ENCODE measurements at regions not wholly inside any gene's neighbourhood (a gene's known extent, or its start where the extent isn't known, plus 50 kb on each side); places are given as distances from the start of the nearest gene placed in this dataset.

- DNase-seq (ENCODE audit: low read depth, low spot score) (no peak), ATAC-seq (no peak)
- in situ Hi-C loops (cut with HindIII; ENCODE audit: low pct_unique_long_range_greater_than_20kb, low sequenced_read_pairs) (no loop called here), intact Hi-C loops (cut with micrococcal nuclease; ENCODE audit: unreplicated experiment) (no loop called here)
- no TSS peak for BruUV-seq (replicated peaks)
- Histone ChIP-seq H3K36me3 (ENCODE audit: control insufficient read depth, insufficient read depth, low read length) (no peaks in the 10 kb centered on the region), H3K4me1 (ENCODE audit: control insufficient read depth, insufficient read depth, low read length) (no peaks in the 10 kb centered on the region), H3K9me3 (ENCODE audit: control insufficient read depth, insufficient read depth, low read depth, low read length) (no peaks in the 10 kb centered on the region), H3K4me3 (ENCODE audit: low read depth in 2 of 2, low read length in 2 of 2) (no peak overlapping the region), H3K27ac (ENCODE audit: low read length) (no peak overlapping the region), H3K27me3 (ENCODE audit: control insufficient read depth, insufficient read depth, low read length) (no peaks in the 10 kb centered on the region)
- TF ChIP-seq TCF7L2 (IDR thresholded peaks at IDR 0.05; ENCODE audit: low read depth, low read length) = no peak
- TF ChIP-seq CTCF (IDR thresholded peaks at IDR 0.05) = no peak
- TF ChIP-seq REST (IDR thresholded peaks at IDR 0.05; ENCODE audit: insufficient read depth in 1 of 2, low read depth in 2 of 2, low read length in 1 of 2) = no peak
- no peak for TF ChIP-seq POLR2AphosphoS5 (IDR thresholded peaks at IDR 0.05; ENCODE audit: low read depth, low read length)
- TF ChIP-seq SIN3A (IDR thresholded peaks at IDR 0.05; ENCODE audit: borderline replicate concordance, insufficient read depth, low read depth, low read length) = no peak
- ChIA-PET CTCF (no interaction called here), POLR2A (no interaction called here)
These were observed 358.6 kb downstream of the SIPA1L2 start for GRCh38 chr1:232271299-232271698.

GRCh38 chr1:232269988-232270387, 359.9 kb downstream of the SIPA1L2 start:
- intact Hi-C loops (cut with micrococcal nuclease; ENCODE audit: unreplicated experiment) = no loop called here
- Histone ChIP-seq H3K4me3 (ENCODE audit: low read depth in 2 of 2, low read length in 2 of 2) (no peak overlapping the region), H3K9me3 (ENCODE audit: control insufficient read depth, insufficient read depth, low read depth, low read length) (no peaks in the 10 kb centered on the region), H3K27me3 (ENCODE audit: control insufficient read depth, insufficient read depth, low read length) (no peaks in the 10 kb centered on the region), H3K4me1 (ENCODE audit: control insufficient read depth, insufficient read depth, low read length) (no peaks in the 10 kb centered on the region), H3K36me3 (ENCODE audit: control insufficient read depth, insufficient read depth, low read length) (no peaks in the 10 kb centered on the region), H3K27ac (ENCODE audit: low read length) (no peak overlapping the region)
- no peak for ATAC-seq
- CTCF ChIA-PET = no interaction called here
- DNase-seq (ENCODE audit: low read depth, low spot score) = no peak
- POLR2A ChIA-PET = no interaction called here
- no TSS peak for BruUV-seq (replicated peaks)
- in situ Hi-C loops (cut with HindIII; ENCODE audit: low pct_unique_long_range_greater_than_20kb, low sequenced_read_pairs) = no loop called here
- TF ChIP-seq CTCF (IDR thresholded peaks at IDR 0.05) (no peak), SIN3A (IDR thresholded peaks at IDR 0.05; ENCODE audit: borderline replicate concordance, insufficient read depth, low read depth, low read length) (no peak), REST (IDR thresholded peaks at IDR 0.05; ENCODE audit: insufficient read depth in 1 of 2, low read depth in 2 of 2, low read length in 1 of 2) (no peak), TCF7L2 (IDR thresholded peaks at IDR 0.05; ENCODE audit: low read depth, low read length) (no peak), POLR2AphosphoS5 (IDR thresholded peaks at IDR 0.05; ENCODE audit: low read depth, low read length) (no peak)
